ENCODE measurements at regions not wholly inside any gene's neighbourhood (a gene's known extent, or its start where the extent isn't known, plus 50 kb on each side); places are given as distances from the start of the nearest gene placed in this dataset.

DNA sequence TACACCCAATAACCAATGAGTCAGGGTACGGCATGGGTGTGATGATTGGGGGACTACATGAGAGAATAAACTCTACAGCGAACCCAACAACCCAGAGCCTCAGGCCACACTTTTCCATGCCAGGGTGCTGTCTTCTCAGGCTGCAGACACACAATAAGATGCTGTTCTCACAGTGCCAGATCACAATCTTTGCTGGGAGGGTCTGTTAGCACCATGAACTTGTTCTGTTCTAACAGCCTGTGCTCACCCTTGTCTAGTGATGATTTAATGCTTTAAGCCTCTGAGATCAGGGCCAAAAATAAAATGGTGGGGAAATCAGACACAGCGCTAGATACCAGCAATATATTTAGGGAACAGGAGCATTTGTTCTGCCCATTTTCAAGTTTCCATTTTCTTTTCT lies 621.9 kb upstream of the TBX3 start:
- TF ChIP-seq, protein P1, sequence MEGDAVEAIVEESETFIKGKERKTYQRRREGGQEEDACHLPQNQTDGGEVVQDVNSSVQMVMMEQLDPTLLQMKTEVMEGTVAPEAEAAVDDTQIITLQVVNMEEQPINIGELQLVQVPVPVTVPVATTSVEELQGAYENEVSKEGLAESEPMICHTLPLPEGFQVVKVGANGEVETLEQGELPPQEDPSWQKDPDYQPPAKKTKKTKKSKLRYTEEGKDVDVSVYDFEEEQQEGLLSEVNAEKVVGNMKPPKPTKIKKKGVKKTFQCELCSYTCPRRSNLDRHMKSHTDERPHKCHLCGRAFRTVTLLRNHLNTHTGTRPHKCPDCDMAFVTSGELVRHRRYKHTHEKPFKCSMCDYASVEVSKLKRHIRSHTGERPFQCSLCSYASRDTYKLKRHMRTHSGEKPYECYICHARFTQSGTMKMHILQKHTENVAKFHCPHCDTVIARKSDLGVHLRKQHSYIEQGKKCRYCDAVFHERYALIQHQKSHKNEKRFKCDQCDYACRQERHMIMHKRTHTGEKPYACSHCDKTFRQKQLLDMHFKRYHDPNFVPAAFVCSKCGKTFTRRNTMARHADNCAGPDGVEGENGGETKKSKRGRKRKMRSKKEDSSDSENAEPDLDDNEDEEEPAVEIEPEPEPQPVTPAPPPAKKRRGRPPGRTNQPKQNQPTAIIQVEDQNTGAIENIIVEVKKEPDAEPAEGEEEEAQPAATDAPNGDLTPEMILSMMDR (IDR thresholded peaks at IDR 0.05), result no peak
- TF ChIP-seq POLR2A (IDR thresholded peaks at IDR 0.05), result no peak
